ENCODE measurements at regions not wholly inside any gene's neighbourhood (a gene's known extent, or its start where the extent isn't known, plus 50 kb on each side); places are given as distances from the start of the nearest gene placed in this dataset.
"Not testable (repeated sequence)": the region's sequence is repeated elsewhere in the genome, so short reads cannot be mapped to it uniquely, and the experiment has no call there.

DNA sequence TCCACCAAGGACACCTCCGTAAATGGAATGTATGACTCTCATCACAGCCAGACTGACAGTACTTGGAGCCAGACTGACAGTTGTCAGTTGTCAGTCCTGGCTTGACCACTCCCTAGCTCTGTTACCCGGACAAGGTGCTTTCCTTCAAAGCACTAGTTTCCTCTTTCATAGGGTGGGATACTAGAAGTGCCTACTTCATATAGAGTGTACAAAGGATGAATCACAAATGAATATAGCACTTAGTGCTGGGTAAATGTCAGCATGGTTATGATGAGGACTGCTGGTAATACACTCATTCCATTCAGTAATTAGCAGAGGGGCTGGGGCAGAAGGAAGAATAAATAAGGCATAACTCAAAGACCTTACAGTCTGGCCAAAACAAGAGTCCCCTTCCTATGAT is 91.4 kb downstream of the ARL4C start:
- no peak for DNase-seq

DNA sequence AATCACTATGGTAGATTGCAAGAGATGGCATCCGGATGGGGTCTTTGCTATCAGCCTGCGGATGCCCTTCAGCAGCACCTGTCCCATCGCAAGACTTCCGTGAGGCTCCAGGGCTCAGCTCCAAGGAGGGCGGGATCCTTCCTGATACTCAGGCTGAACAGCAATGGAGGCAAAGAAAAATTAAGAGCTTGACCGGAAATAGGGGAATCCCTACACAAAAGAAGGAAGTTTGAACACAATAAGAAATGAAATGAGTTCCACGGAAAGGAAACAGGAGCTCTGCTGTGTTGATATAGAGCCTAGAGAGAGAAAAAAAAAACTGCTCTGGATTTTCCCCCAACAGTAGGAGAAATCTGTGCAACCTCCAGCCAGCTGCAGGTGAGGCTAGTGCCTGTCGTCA is 91.9 kb downstream of the ARL4C start:
- no peak for DNase-seq

DNA sequence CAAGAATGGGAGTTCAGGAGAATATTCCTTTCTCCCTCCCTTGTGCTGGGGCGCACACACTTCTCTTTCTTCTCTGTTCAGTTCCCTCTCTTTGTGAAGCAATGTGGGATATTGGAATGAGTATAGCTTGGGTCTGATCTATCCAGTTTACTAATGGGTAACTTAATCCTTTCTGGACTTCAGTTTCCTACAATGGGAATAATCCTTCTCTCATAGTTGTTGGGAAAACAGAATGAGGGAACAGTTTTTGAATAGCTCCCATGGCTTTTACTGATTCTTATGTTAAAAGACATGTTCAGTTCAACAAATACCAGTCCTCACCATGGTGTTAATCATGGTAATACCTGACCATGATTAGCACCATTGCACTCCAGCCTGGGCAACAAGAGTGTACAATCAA is 93.1 kb downstream of the ARL4C start:
- DNase-seq, result no peak

DNA sequence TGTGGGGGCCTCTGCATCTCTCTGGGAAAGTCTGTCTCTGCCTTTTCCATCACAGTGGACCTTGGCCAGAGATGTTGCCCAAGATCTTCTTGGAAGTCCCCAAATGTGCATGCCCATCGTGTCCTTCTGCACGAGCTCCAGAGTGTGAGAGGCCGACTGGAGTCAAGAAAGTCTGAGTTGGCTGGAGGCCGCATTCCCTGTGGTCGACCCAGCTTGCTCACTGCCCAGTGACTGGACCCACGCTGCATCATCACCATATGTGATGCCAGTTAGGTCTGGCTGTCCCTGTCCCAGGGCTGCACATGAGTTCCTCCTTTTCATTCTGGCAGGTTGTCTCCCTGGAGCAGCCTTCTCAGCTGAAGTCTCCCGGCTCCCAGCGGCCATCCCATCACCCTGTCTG is 93.8 kb downstream of the ARL4C start:
- DNase-seq, result no peak

DNA sequence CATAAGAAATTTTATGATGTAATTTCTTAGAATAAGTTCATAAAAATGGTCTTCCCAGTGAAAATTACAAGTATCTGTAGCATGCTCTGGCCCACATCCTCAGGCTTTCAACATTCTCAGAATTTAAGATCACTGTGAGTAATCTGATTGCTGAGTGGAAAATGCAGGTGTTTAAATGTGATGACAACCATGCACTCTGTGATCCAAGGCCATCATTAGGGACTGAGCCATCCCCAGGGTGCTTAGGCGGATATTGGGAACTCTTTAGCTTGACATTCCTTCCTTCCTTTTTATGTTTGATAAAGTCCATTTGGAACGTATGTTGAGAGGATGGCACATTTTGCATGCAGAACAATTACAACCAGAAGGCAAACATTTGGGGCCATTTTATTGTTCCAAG is 95.5 kb downstream of the ARL4C start:
- no peak for DNase-seq

DNA sequence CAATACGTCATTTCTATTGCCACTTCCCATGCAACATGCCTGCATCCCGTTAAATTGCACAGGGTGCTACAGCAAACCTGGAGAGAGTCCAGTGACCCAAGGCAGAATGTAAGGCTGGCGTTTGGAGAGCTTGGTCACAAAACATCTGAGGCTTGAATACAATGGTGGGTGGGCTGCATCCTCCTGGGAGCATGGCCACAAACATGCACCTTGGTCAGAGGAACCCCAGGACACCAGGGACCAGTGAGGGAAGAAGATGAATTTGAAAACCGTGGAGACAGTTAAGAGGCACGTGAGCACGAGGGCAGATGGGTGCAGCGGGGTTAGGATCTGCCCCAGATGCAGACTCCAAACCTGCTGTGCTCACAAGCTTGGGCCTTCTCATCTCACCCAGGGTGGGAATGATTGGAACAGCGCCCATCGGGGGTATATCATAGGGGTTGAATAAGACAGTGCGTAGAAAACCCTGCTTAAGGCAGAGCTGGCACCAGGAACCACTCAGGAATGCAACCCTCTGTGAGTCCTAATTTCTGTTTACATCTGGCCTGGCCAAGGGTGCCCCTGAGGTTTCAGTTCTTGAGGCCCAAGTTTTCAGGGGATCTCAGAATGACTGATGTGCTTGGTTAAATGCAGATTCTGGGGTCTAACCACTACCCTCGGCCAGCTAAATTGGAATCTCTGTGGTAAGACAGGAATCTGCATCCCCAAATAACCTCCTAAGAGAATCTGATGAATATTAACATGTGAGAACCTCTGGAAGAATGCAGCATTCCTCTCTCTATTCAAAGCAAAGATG is 97.2 kb downstream of the ARL4C start:
- no peak for DNase-seq

DNA sequence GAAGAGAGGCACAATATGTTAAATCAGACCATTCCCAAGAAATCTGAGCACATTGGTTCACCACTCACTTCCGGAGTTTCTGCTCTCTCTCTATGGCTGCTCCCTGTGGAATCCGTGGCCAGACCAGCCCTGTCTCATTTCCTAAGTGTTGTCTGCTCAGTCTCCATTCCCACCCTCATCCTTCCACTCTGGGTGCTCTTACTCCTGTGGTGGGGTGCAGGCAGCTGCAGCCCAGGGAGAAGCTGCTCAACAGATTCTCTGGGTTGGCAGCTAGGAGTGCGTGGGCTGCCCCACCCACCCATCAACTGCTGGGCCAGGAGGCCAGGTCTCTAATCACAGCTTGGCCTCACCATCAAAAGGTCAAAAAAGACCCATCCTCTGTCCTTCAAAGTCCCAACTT is 98.3 kb downstream of the ARL4C start:
- no peak for DNase-seq

DNA sequence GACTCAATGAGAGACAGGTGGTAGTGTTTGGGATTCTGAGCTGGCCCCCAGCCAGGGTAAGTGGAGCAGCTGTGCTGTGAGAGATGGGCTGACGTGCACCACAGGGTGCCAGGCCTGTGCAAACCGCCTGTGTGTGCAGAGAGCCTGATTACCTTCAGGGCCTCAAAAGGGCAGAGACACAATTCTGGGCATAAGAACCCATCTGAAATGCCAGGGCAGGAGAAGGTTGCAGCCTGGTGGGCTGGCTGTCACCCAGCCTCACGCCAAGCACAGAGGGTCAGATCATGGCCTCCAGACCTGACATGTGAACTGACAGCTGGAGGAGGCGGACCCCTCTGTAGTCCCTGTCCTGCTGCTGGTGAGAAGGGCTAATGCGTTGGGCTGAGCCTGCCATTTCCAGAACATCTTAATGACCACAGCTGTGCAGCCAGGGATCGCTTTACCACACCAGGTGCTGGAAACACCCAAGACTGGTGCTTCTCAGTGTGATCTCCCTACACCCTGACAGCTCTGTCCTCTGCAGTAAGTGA is 100.9 kb downstream of the ARL4C start:
- DNase-seq, result no peak

DNA sequence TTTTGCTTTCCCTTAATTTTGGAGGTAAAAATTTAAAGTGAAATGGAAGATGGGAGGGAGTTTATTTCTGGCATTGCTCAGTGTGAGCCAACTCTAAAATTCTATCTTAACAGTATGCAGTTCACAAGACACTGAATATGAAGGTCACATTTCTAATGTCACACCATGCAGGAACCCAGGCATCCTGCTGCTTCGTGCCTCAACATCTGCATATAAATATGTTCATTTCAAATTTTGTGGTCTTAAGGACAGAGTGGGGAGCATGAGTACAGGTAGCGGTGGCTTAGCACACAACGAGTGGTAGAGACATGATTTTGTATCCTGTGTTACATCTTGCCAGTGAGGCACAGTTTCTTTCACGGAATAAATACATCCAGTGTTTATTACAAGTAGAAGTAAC is 102.4 kb downstream of the ARL4C start:
- DNase-seq, result no peak

DNA sequence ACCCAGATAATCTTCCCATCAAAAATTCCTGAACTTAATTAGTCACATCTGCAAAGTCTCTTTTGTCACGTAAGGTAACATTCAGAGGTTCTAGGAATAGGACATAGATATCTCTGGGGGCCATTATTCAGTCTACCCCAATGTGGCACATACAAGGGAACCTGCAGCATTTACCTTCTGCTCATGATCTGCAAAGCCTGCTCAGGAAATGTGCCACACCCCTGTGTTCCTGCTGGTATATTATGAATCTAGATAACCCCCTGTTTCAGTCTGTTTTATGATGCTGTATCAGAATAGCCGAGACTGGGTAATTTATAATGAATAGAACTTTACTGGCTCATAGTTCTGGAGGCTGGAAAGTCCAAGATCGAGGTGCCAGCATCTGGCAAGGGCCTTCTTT is 103.5 kb downstream of the ARL4C start:
- DNase-seq, result peak in 1 of 2 donors; percentile 22

DNA sequence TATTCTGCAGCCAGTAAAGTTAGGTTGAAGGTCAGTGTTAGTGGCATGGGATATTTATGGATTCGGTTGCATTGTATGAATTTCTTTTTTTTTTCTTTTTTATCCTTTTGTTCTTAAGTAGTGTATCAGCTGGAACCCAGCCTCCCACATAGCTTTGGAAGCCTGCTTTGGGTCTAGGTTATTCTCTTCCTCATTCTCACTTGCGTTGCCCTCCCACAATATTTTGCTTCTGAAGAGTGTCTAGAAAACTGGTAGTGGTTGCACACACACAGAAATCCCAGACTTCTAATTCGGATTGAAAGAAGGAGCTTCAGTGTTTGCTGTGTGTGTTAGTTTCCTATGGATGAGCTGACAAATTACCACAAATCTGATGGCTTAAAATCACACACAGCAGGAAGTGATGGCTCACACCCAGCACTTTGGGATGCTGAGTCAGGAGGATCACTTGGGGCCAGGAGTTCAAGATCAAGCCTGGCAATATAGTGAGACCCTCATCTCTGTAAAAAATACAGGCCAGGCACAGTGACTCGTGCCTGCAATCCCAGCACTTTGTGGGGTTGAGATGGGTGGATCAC is 104.8 kb downstream of the ARL4C start:
- no peak for DNase-seq

DNA sequence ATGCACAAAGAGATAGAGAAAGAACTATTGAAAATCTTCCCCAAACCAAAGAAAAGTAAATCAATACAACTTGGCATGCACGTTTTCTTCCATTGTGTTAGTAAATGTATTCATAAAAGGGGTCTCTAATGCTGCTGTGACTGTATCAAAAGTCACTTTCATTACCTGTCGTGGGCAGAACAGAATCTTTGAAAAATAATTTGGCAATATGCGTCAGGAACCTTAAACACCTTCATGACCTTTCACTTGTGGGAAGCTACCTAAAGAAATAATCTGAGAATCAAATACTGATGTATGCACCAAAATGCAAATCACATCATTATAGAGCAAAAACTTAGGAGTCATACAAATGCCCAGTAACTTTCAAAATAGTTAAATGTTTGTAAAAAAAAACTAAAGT is 105.3 kb downstream of the ARL4C start:
- DNase-seq, result no peak

DNA sequence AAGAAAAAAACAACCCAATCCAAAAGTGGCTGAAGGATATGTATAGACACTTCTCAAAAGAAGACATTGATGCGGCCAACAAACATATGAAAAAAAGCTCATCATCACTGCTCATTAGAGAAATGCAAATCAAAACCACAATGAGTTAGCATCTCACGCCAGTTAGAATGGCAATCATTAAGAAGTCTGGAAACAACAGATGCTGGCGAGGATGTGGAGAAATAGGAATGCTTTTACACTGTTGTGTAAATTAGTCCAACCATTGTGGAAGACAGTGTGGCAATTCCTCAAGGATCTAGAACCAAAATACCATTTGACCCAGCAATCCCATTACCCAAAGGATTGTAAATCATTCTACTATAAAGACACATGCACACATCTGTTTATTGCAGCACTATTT is 107.2 kb downstream of the ARL4C start:
- DNase-seq, result not testable (repeated sequence)

DNA sequence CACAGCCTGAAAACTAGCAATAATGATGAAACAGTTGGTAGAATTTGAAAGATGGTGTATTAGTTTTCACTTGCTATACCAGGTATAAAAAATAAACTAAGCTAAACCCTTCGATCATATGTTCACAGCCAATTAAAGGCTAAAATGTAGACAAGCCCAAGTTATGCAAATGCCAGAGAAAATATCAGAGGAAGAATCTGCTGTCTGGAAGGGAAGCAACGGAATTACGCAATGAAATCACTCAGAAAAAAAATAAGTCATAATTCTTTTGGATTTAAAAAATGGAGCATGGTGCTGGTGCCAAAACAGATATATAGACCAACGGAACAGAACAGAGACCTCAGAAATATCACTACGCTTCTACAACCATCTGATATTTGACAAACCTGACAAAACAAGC is 108.3 kb downstream of the ARL4C start:
- no peak for DNase-seq

DNA sequence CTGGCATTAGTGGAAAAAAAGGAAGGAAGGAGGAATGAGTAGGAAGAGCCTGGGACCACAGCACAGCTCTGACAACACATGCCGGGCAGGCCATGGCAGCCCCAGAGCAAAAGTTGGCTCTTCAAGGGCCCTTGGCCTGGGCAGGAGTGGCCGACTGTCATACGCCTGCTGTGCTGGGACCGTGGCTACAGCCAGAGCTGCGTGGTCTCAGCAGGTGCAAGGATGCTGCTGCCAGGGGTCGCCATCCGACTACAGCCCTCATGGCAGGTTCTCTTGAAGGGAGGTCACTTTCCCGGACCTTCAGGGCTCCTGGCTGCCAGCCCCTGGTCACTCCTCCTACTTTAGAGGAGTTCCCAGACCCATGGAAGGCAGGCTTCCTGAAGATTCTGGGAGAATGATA is 109.9 kb downstream of the ARL4C start:
- DNase-seq, result no peak

DNA sequence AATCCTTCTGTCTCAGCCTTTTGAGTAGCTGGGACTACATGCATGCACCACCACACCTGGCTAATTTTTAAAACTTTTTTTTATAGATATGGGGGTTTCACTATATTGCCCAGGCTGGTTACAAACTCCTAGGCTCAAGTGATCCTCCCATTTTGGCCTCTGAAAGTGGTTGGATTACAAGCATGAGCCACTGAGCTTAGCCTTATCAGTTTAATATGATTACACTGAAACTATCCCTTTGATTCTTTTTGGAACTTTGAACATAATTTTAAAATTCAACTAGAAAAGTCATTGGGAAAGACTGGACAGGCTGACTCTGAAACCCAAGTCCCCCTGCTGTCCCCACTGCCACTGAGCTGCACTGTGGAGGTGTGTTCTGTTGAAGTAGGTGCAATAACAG is 114.8 kb downstream of the ARL4C start:
- no peak for DNase-seq

DNA sequence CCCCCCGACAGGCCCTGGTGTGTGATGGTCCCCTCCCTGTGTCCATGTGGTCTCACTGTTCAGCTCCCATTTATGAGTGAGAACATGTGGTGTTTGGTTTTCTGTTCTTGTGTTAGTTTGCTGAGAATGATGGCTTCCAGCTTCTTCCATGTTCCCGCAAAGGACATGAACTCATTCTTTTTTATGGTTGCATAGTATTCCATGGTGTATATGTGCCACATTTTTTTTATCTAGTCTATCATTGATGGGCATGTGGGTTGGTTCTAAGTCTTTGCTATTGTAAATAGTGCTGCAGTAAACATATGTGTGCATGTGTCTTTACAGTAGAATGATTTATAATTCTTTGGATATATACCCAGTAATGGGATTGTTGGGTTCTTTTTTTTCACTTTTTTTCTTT is 117.9 kb downstream of the ARL4C start:
- DNase-seq, result not testable (repeated sequence)

DNA sequence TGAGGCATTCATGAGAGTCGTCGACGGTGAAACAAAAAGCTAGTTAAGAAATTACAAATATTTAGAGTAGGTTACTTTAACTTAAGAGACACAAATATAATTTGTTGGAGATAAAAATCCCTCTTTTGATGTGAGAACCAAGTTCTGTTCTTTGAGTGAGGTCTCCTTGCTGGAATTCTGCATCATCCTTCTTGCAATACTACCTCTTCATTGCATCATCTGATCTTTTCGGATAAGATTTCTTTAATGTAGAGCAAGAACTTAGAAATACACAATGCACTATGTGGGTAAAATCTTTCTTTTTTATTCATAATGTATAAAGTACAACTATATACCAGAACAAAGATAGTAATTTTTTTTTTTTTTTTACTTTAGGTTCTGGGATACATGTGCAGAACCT is 118.4 kb downstream of the ARL4C start:
- no peak for DNase-seq

DNA sequence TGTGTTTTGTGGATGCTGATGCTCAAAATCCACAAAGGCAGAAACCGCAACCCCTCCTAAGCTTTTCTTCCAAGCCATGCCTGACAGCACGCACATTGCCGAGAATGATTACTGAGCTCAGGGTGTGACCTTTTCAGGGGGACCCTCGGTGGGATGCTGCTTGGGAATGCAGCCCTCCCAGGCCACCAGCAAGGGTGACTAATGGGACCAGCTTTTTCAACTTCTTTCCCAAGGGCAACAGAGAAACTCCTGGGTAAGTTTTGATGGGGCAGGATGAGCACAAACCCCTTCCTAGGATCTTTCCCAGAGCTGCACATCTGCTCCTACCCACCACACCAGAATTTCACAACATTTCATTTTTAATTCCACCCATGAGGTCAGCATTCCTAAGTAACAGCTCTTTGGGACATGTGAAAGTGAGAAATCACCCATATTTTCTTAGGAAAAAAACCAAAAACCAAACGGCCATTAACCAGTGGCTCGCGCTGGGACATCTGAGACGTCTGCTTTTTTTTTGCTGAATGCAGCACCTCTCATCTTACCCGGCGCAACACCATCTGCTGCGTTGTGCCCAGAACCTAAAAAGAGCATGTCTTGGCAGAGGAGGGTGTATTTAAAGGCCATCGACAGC is 119.0 kb downstream of the ARL4C start:
- no peak for DNase-seq

DNA sequence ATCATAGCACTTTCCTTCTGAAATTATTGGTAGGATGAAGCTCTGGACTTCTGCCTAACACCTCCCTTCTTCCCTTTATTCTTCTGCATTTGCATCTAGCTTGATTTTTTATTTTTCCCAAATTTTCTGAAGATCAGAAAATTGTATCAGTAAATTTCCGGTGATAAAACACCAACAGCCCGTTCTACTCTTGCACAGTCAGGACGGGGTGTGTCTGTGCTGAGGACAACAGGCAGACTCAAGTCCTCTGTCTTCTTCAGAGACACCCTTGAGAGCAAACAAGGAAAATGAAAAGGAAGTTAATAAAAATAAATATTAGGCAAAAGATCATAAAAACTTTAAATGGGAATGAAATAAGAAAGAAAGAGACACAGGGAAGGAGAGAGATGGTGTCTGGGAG is 120.7 kb downstream of the ARL4C start:
- DNase-seq, result no peak

DNA sequence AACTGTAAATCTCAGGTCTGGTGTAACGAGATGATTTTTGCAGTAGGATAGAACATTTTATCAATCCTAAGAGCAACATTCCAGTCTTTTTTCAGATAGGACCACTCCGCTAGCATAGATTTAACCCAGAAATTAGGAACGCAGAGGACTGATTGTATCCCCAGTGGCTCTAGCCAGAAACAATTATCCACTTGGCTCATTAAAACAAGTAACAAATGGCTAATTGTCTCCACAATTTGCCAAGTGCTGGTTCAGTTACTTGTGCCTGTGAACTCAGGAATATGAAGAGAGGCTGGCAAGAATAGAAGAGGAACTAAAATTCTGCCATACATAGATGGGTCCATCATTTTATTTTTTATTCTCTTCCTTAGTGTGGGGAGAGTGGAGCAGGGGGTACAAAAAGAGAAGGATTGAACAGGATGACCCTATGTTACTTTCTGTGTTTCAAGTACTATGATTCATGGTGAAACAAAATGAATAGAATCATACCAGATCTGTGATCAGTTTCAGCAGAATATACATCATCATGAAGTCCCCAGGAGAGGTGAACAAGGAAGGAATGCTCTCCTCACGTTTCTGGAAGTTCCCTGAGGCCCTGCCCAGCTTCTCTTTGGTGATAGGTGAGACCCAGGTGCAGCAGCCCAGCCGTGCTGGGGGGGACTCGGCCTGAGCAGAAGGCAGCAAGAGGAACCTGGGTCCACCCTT is 121.6 kb downstream of the ARL4C start:
- DNase-seq, result no peak

DNA sequence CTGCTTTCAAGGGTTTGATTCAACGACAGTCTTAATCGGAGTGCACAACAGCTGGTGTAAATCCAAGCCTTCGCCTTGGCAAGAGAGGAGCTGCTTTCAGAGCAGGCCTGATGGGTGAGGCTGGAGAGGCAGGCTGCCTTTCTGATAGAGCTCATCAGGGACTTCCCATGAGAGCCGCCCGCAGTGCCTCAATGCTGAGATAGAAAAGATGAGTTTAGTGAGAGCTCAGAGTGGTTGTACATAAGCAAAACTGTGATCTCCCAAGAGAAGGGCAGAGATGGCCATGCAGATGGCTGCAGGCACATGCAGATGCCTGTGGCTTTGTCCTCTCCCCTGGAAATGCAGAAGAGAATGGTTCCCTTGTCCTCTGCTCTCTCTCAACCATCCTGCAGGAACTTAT is 122.1 kb downstream of the ARL4C start:
- no peak for DNase-seq

DNA sequence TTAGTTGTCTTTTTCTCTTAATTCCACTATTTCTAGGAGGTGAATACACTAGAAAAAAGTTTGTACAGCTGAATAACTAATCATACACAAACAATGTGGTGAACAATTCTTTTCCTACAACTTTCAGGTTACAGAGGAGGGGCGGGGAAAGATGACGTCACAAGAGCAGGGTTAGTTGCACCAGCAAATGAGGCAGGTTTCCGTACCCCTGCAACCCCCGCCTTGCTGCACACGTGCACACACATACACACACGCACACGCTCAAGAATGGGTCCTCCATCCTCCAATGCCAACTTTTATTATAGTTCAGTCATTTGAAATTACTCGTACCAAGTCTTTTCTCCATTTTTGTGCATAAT is 122.8 kb downstream of the ARL4C start:
- DNase-seq, result no peak
